K562 (cell line): ENCODE measurements at regions not wholly inside any gene's neighbourhood (a gene's known extent, or its start where the extent isn't known, plus 50 kb on each side); places are given as distances from the start of the nearest gene placed in this dataset.

ENCODE experiments used
- ATAC-seq: fragments of 200-7000 bp; cut with Tn5 transposase; 3 replicates; pipeline ENCODE4 v1.9.1; 2020; ENCODE audit warnings: moderate library complexity
- BruUV-seq: library from RNA; stranded (reverse); fragments of 400-500 nt; replicated peaks from 2 replicates; lab custom pipeline; 2021; lab: Mats Ljungman, UMichigan
- CTCF ChIA-PET: fragments of 300-600 bp; formaldehyde crosslinking; extraction: SDS; loops from one replicate; lab custom pipeline; 2021; ENCODE audit warnings: low intra/inter-chr PET ratio; lab: Yijun Ruan, JAX
- POLR2A ChIA-PET: fragments of 300-600, 350-650 bp; sonication (Branson Sonifier 250); formaldehyde crosslinking; extraction: SDS; loops from one replicate; lab custom pipeline; 2021; ENCODE audit warnings: antibody characterized with exemption, inconsistent platforms; lab: Yijun Ruan, JAX
- DNase-seq, 4 experiments: peaks; one replicate each; pipeline versions ENCODE4 v3.0.0 to v3.0.0-alpha.2; 2011 to 2018; ENCODE audit warnings: low spot score in 3 of 4, mixed read lengths in 3 of 4; ENCODE audit errors: extremely low read depth in 1 of 4
- FAIRE-seq: peaks from 2 replicates; lab custom pipeline; 2011; peaks lifted over from hg19 to GRCh38; lab: Jason Lieb, UNC
- H2AFZ ChIP-seq: 2 replicates; pipeline ENCODE4 v1.6.0; 2011; ENCODE audit warnings: low read depth, low read length, control low read depth, inconsistent platforms
- H3K27ac ChIP-seq: fragments of 200-600 bp; 3 replicates; pipeline ENCODE4 v1.8.0; 2011; ENCODE audit warnings: low read depth, mild to moderate bottlenecking, control low read depth, inconsistent platforms, low read length, moderate library complexity, mixed read lengths; ENCODE audit errors: extremely low read depth
- H3K27me3 ChIP-seq, 2 experiments: fragments of 300-600 bp in 1 of 2; 2 replicates in 1 of 2; 3 replicates in 1 of 2; pipeline versions ENCODE4 v1.6.0 to v1.8.0; 2011; ENCODE audit warnings: inconsistent platforms in 2 of 2, low read length in 2 of 2, mild to moderate bottlenecking in 1 of 2, mixed read lengths in 1 of 2, moderate library complexity in 1 of 2; ENCODE audit not compliant: control insufficient read depth in 2 of 2, insufficient read depth in 2 of 2
- H3K36me3 ChIP-seq: fragments of 300-600 bp; 3 replicates; pipeline ENCODE4 v1.8.0; 2011; ENCODE audit warnings: mild to moderate bottlenecking, low read length, inconsistent platforms; ENCODE audit not compliant: control insufficient read depth, insufficient read depth
- H3K4me1 ChIP-seq, 2 experiments: fragments of 200-600 bp in 1 of 2; replicated peaks in 1 of 2; 2 replicates in 1 of 2; 3 replicates in 1 of 2; pipeline versions ENCODE4 v1.5.1 to v1.8.0; 2011; ENCODE audit warnings: inconsistent platforms in 2 of 2, low read length in 2 of 2, mild to moderate bottlenecking in 1 of 2, mixed read lengths in 1 of 2, moderate library complexity in 1 of 2; ENCODE audit not compliant: control insufficient read depth in 2 of 2, insufficient read depth in 2 of 2
- H3K4me2 ChIP-seq: 2 replicates; pipeline ENCODE4 v1.6.1; 2011; ENCODE audit warnings: low read length, control low read depth, inconsistent platforms, mixed read lengths; ENCODE audit not compliant: insufficient read depth
- H3K4me3 ChIP-seq: fragments of 200-600 bp; sonication (generic), shearing (Covaris generic); 2 replicates; pipeline ENCODE4 v1.5.1; 2016; ENCODE audit warnings: control low read depth, inconsistent platforms
- H3K79me2 ChIP-seq: fragments of 200-600 bp; 3 replicates; pipeline ENCODE4 v1.8.0; 2011; ENCODE audit warnings: low read length, inconsistent platforms; ENCODE audit not compliant: control insufficient read depth, insufficient read depth
- H3K9ac ChIP-seq, 2 experiments: 2 replicates each; pipeline versions ENCODE4 v1.6.0 to v1.6.1; 2011; ENCODE audit warnings: low read depth in 2 of 2, low read length in 2 of 2, control low read depth in 1 of 2, inconsistent platforms in 1 of 2, mild to moderate bottlenecking in 1 of 2, mixed read lengths in 1 of 2; ENCODE audit not compliant: insufficient read depth in 1 of 2
- H3K9me1 ChIP-seq: one replicate; pipeline ENCODE4 v1.6.0; 2011; ENCODE audit warnings: inconsistent platforms, mild to moderate bottlenecking, low read length, moderate library complexity; ENCODE audit not compliant: control insufficient read depth, insufficient read depth
- H3K9me3 ChIP-seq: replicated peaks from 2 replicates; pipeline ENCODE4 v1.5.1; 2011; ENCODE audit warnings: low read depth, low read length, inconsistent platforms; ENCODE audit not compliant: control insufficient read depth, insufficient read depth
- H4K20me1 ChIP-seq: replicated peaks from 2 replicates; pipeline ENCODE4 v1.6.1; 2011; ENCODE audit warnings: low read length, inconsistent platforms, mixed read lengths; ENCODE audit not compliant: control insufficient read depth, insufficient read depth
- CC2D1A ChIP-seq: fragments of 450-650 bp; IDR thresholded peaks from 2 replicates; pipeline ENCODE4 v1.6.1; 2017; ENCODE audit warnings: mild to moderate bottlenecking
- CGGBP1 ChIP-seq: fragments of 250-450 bp; sonication (Bioruptor Pico); IDR thresholded peaks from 2 replicates; pipeline ENCODE4 v1.9.0; 2021; ENCODE audit warnings: mild to moderate bottlenecking
- CREB1 ChIP-seq, 2 experiments: sonication (generic) in 1 of 2; formaldehyde crosslinking in 1 of 2; IDR thresholded peaks; 2 replicates each; pipeline versions ENCODE4 v1.6.1 to v1.8.0; 2012 to 2022; ENCODE audit warnings: inconsistent platforms in 1 of 2, mild to moderate bottlenecking in 1 of 2, missing genetic modification reagents in 1 of 2, moderate library complexity in 1 of 2
- FIP1L1 ChIP-seq: fragments of 200-400 bp; formaldehyde crosslinking; IDR thresholded peaks from 2 replicates; pipeline ENCODE4 v1.6.1; 2018; ENCODE audit warnings: mild to moderate bottlenecking, low read depth, low read length; ENCODE audit not compliant: poor library complexity, severe bottlenecking
- GTF2F1 ChIP-seq: IDR thresholded peaks from 2 replicates; pipeline ENCODE4 v1.6.1; 2011; ENCODE audit warnings: low read depth, low read length, improper control_type of control experiment
- HEY1 ChIP-seq: fragments of 250-450 bp; sonication (Bioruptor Pico); IDR thresholded peaks from 2 replicates; pipeline ENCODE4 v1.5.0; 2020; ENCODE audit warnings: mild to moderate bottlenecking, moderate library complexity, borderline replicate concordance
- PHTF2 ChIP-seq: fragments of 250-450 bp; sonication (Bioruptor Pico); IDR thresholded peaks from 2 replicates; pipeline ENCODE4 v1.5.0; 2021; ENCODE audit warnings: mild to moderate bottlenecking
- RBBP5 ChIP-seq: fragments of 200-600 bp; sonication (generic); IDR thresholded peaks from 2 replicates; pipeline ENCODE4 v1.6.1; 2012; ENCODE audit warnings: borderline replicate concordance, mild to moderate bottlenecking, low read length, control low read depth, inconsistent platforms; ENCODE audit not compliant: insufficient read depth, poor library complexity, severe bottlenecking
- U2AF2 ChIP-seq: fragments of 200-400 bp; formaldehyde crosslinking; optimal IDR thresholded peaks from 2 replicates; pipeline ENCODE3; 2017; ENCODE audit warnings: low read depth, mild to moderate bottlenecking, low read length
- ZNF644 ChIP-seq: fragments of 200-800 bp; sonication (Bioruptor generic); IDR thresholded peaks from 2 replicates; pipeline ENCODE4 v1.6.1; 2016; ENCODE audit warnings: low read depth, missing genetic modification characterization, missing compliant biosample characterization
- ZNF764 ChIP-seq: fragments of 250-450 bp; sonication (Bioruptor Pico); IDR thresholded peaks from 2 replicates; pipeline ENCODE4 v1.4.0; 2020; ENCODE audit warnings: low read depth, mild to moderate bottlenecking, moderate library complexity
- ZSCAN32 ChIP-seq: fragments of 450-650 bp; formaldehyde crosslinking; IDR thresholded peaks from 2 replicates; pipeline ENCODE4 v1.4.0; 2020; ENCODE audit warnings: mild to moderate bottlenecking, moderate library complexity
- WGBS: fragments of 100-300 bp; shearing (Covaris generic); methylation state at CpG from one replicate; pipeline ENCODE4 v1.1.6; 2016; ENCODE audit warnings: low coverage, mixed read lengths; ENCODE audit not compliant: insufficient coverage; ENCODE audit errors: missing lambda C conversion rate; 5-methylcytosine and 5-hydroxymethylcytosine counted together
- in situ Hi-C: fragments of 300-500 bp; cut with MboI; formaldehyde crosslinking; loops from 4 replicates; pipeline ENCODE4 v1.15.0; 2018; ENCODE audit warnings: inconsistent platforms, mixed read lengths
- intact Hi-C: fragments of 100-400 bp; cut with micrococcal nuclease; formaldehyde crosslinking; loops from 2 replicates; pipeline ENCODE4 v1.14.2; 2022

GRCh38 chr18:27235218-27235870 is 50.2 kb upstream of the CHST9 start:
- FAIRE-seq (no peak), ATAC-seq (no peak), DNase-seq (no peak)
- Histone ChIP-seq H3K4me1 (no peaks in the 10 kb centered on the region), H3K27me3 (no peaks in the 10 kb centered on the region), H3K9me1 (no peaks in the 10 kb centered on the region), H3K27ac (no peak overlapping the region), H3K9ac (no peak overlapping the region), H3K4me3 (no peak overlapping the region), H3K9me3 (no peaks in the 10 kb centered on the region), H3K4me2 (no peak overlapping the region), H3K36me3 (no peaks in the 10 kb centered on the region), H2AFZ (no peak overlapping the region), H3K79me2 (no peaks in the 10 kb centered on the region), H4K20me1 (no peaks in the 10 kb centered on the region)
- ChIA-PET CTCF (no interaction called here), POLR2A (no interaction called here)
- TF ChIP-seq ZNF764 (CRISPR knock-in tag) (no peak), RBBP5 (no peak), CREB1 (IDR thresholded peaks at IDR 0.05) (no peak), CREB1 (CRISPR knock-in tag; IDR thresholded peaks at IDR 0.05) (no peak), GTF2F1 (no peak), CGGBP1 (CRISPR knock-in tag) (no peak), CC2D1A (no peak), U2AF2 (no peak), ZNF644 (tag) (no peak), ZSCAN32 (no peak), HEY1 (no peak), PHTF2 (CRISPR knock-in tag) (no peak), FIP1L1 (no peak)
- in situ Hi-C loops = no loop called here
- under 1% methylated on average over 4 of the region's 4 CpGs for whole genome bisulfite sequencing
- BruUV-seq = no TSS peak
- intact Hi-C loops = no loop called here
